Mesothelial cell of epicardium (in vitro differentiated cells): ENCODE measurements at regions not wholly inside any gene's neighbourhood (a gene's known extent, or its start where the extent isn't known, plus 50 kb on each side); places are given as distances from the start of the nearest gene placed in this dataset.

Experiments
- DNase-seq, 2 experiments: peaks; one replicate each; pipeline ENCODE4 v3.0.0; 2021; ENCODE audit warnings: low spot score in 2 of 2; ENCODE audit not compliant: unreplicated experiment in 2 of 2
- H3K27ac Mint-ChIP-seq: 2 replicates; pipeline ENCODE4 v1.8.0; 2021; ENCODE audit warnings: mixed read lengths
- H3K27me3 Mint-ChIP-seq: 2 replicates; pipeline ENCODE4 v1.8.0; 2021; ENCODE audit warnings: low read depth, mixed read lengths
- H3K36me3 Mint-ChIP-seq: 2 replicates; pipeline ENCODE4 v1.8.0; 2021; ENCODE audit warnings: mixed read lengths
- H3K4me1 Mint-ChIP-seq: 2 replicates; pipeline ENCODE4 v1.8.0; 2021; ENCODE audit warnings: mixed read lengths
- H3K4me3 Mint-ChIP-seq: 2 replicates; pipeline ENCODE4 v1.8.0; 2021; ENCODE audit warnings: mild to moderate bottlenecking, moderate library complexity, mixed read lengths
- H3K9me3 Mint-ChIP-seq: 2 replicates; pipeline ENCODE4 v1.8.0; 2021; ENCODE audit warnings: mixed read lengths
- CTCF ChIP-seq: fragments of 200-600 bp; sonication (generic); IDR thresholded peaks from one replicate; pipeline ENCODE4 v1.5.0; 2021; ENCODE audit warnings: antibody characterized with exemption; ENCODE audit not compliant: unreplicated experiment

- peaks cover 9% of the 10 kb centered on the region for H3K27me3 Mint-ChIP-seq
- TF ChIP-seq CTCF = no peak
- H3K36me3 Mint-ChIP-seq = no peaks in the 10 kb centered on the region
- H3K4me3 Mint-ChIP-seq = no peak overlapping the region
- H3K4me1 Mint-ChIP-seq = no peaks in the 10 kb centered on the region
- no peak for DNase-seq
- H3K9me3 Mint-ChIP-seq = no peaks in the 10 kb centered on the region
- no peak overlapping the region for H3K27ac Mint-ChIP-seq
These were observed 674.7 kb upstream of the SALL1 start for GRCh38 chr16:51825779-51826178.

- Mint-ChIP-seq H3K27ac (no peak overlapping the region), H3K4me1 (no peaks in the 10 kb centered on the region), H3K9me3 (no peaks in the 10 kb centered on the region), H3K36me3 (no peaks in the 10 kb centered on the region), H3K27me3 (peaks cover 5% of the 10 kb centered on the region), H3K4me3 (no peak overlapping the region)
- no peak for DNase-seq
- no peak for TF ChIP-seq CTCF
These were observed 671.4 kb upstream of the SALL1 start for GRCh38 chr16:51822471-51822870.

- Mint-ChIP-seq H3K27ac (no peak overlapping the region), H3K27me3 (peaks cover 5% of the 10 kb centered on the region), H3K4me3 (no peak overlapping the region), H3K9me3 (no peaks in the 10 kb centered on the region), H3K36me3 (no peaks in the 10 kb centered on the region), H3K4me1 (no peaks in the 10 kb centered on the region)
- TF ChIP-seq CTCF = no peak
- DNase-seq = no peak
These were observed 670.5 kb upstream of the SALL1 start for GRCh38 chr16:51821527-51821926.

GRCh38 chr16:51820176-51820575, 669.1 kb upstream of the SALL1 start:
- DNase-seq = no peak
- H3K36me3 Mint-ChIP-seq = no peaks in the 10 kb centered on the region
- H3K27me3 Mint-ChIP-seq = peaks cover 5% of the 10 kb centered on the region
- H3K4me3 Mint-ChIP-seq = no peak overlapping the region
- H3K9me3 Mint-ChIP-seq = no peaks in the 10 kb centered on the region
- H3K4me1 Mint-ChIP-seq = peaks cover 2% of the 10 kb centered on the region
- no peak overlapping the region for H3K27ac Mint-ChIP-seq
- TF ChIP-seq CTCF = no peak

GRCh38 chr16:51818342-51818944, 667.4 kb upstream of the SALL1 start:
- Mint-ChIP-seq H3K4me3 (no peak overlapping the region), H3K4me1 (peaks cover 5% of the 10 kb centered on the region)
- DNase-seq = no peak

More at GRCh38 chr16:51818342-51818944, 667.4 kb upstream of the SALL1 start:
- peak; percentile 37 for TF ChIP-seq CTCF
- H3K27ac Mint-ChIP-seq = no peak overlapping the region
- peaks cover 8% of the 10 kb centered on the region for H3K27me3 Mint-ChIP-seq
- H3K9me3 Mint-ChIP-seq = peaks cover 4% of the 10 kb centered on the region
- no peaks in the 10 kb centered on the region for H3K36me3 Mint-ChIP-seq
